Activated naive CD8-positive, alpha-beta T cell treated with anti-CD3 and anti-CD28 coated beads for 36 hours (primary cell): ENCODE measurements at regions not wholly inside any gene's neighbourhood (a gene's known extent, or its start where the extent isn't known, plus 50 kb on each side); places are given as distances from the start of the nearest gene placed in this dataset.
"Not testable (repeated sequence)": the region's sequence is repeated elsewhere in the genome, so short reads cannot be mapped to it uniquely, and the experiment has no call there.

Experiments used
- DNase-seq: peaks from one replicate; pipeline ENCODE4 v3.0.0; 2021
- H3K27ac Mint-ChIP-seq: one replicate; pipeline ENCODE4 v1.8.0; 2022; ENCODE audit warnings: mild to moderate bottlenecking, moderate library complexity, mixed read lengths
- H3K27me3 Mint-ChIP-seq: one replicate; pipeline ENCODE4 v1.8.0; 2022; ENCODE audit warnings: mild to moderate bottlenecking, mixed read lengths
- H3K36me3 Mint-ChIP-seq: one replicate; pipeline ENCODE4 v1.8.0; 2021; ENCODE audit warnings: mild to moderate bottlenecking, mixed read lengths
- H3K4me1 Mint-ChIP-seq: one replicate; pipeline ENCODE4 v1.8.0; 2021; ENCODE audit warnings: mixed read lengths
- H3K4me3 Mint-ChIP-seq: one replicate; pipeline ENCODE4 v1.8.0; 2022; ENCODE audit warnings: mild to moderate bottlenecking, moderate library complexity, mixed read lengths
- H3K9me3 Mint-ChIP-seq: one replicate; pipeline ENCODE4 v1.8.0; 2022; ENCODE audit warnings: mixed read lengths

DNA sequence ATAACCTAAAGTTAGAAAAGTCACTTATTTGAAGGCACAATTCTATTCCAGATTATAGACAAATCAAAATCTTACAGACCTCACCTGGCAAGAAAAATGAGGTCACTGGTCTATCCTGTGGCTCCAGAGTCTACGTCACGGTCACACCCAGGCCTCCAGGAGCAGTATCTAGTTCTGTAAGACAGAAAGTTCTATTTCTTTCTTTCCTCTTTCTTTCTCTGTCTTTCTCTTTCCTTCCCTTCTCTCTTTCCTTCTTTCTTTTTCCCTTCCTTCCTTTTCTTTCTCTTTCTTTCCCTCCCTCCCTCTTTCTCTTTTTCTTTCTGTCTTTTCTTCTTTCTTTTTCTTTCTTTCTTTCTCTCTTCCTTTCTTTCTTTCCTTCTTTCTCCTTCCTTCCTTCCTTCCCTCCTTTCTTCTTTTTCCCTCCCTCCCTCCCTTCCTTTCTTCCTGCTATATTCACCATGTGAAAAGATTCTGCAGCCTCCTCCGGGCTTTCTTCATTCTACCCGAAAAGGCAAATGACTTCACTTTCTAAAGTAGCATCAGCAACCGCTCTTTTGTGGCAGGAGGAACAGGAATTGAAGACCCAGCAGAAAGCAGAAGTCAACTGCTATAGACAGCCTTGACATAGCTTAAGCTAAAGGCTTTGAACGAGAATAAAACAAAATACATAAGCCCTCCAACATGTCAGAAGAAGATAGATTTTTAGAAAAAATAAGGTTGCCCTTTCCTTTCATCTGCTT is 83.9 kb upstream of the SIRPG start:
- peaks cover 12% of the 10 kb centered on the region for H3K27me3 Mint-ChIP-seq
- H3K4me1 Mint-ChIP-seq: peaks cover 7% of the 10 kb centered on the region
- H3K4me3 Mint-ChIP-seq: no peak overlapping the region
- no peak for DNase-seq
- H3K27ac Mint-ChIP-seq: no peak overlapping the region
- H3K36me3 Mint-ChIP-seq: no peaks in the 10 kb centered on the region
- no peaks in the 10 kb centered on the region for H3K9me3 Mint-ChIP-seq

DNA sequence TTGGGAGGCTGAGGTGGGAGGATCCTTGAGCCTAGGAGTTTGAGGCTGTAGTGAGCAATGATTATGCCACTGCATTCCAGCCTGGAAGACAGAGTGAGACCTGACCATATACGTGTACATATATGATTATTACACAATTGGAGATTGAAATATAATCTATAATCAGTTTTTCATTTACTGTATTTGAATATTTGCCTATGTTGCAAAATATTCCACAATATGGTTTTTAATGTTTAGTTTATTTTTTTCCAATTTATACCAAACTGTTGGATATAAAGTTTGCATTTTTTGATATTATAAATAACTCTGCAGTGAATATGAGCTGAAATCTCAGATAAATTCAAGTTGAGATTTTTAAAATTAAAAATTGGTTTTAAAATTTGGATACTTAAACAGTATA is 79.6 kb upstream of the SIRPG start:
- Mint-ChIP-seq H3K36me3 (peaks cover 10% of the 10 kb centered on the region), H3K4me1 (peaks cover 31% of the 10 kb centered on the region), H3K27ac (no peak overlapping the region), H3K27me3 (peaks cover 12% of the 10 kb centered on the region), H3K9me3 (peaks cover 6% of the 10 kb centered on the region), H3K4me3 (no peak overlapping the region)
- DNase-seq: no peak

DNA sequence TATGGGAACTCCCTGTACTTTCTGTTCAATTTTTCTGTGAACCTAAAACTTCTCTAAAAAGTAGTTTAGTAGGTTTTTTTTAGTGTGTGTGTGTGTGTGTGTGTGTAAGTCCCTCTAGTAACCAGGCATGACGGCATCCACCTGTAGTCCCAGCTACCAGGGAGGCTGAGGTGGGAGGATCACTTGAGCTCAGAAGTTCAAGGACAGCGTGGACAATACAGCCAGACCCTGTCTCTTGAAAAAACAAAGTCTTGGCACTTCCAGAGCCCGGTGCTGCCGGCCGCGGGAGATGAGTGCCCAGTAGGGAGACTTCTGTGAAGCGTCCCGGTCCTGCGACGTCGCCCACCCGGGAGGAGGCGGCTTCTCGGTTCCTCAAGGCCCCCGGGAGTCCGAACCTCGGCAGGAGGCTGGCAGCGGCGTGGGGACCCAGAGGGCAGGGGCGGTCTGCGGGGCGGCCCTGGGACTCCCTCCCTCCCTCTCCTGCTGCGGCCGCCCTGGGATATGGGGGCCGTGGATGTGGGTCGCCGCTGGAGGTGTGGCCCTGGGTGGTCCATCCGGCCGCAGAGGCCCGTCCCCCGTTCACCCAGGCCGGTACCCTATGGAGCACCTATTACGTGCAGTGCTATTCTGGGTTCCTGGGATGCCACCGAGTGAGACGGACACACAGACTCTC is 78.0 kb upstream of the SIRPG start:
- H3K4me3 Mint-ChIP-seq: no peak overlapping the region
- peaks cover 5% of the 10 kb centered on the region for H3K27me3 Mint-ChIP-seq
- H3K36me3 Mint-ChIP-seq: peaks cover 12% of the 10 kb centered on the region
- H3K4me1 Mint-ChIP-seq: peaks cover 38% of the 10 kb centered on the region
- peaks cover 6% of the 10 kb centered on the region for H3K9me3 Mint-ChIP-seq
- H3K27ac Mint-ChIP-seq: no peak overlapping the region
- no peak for DNase-seq

DNA sequence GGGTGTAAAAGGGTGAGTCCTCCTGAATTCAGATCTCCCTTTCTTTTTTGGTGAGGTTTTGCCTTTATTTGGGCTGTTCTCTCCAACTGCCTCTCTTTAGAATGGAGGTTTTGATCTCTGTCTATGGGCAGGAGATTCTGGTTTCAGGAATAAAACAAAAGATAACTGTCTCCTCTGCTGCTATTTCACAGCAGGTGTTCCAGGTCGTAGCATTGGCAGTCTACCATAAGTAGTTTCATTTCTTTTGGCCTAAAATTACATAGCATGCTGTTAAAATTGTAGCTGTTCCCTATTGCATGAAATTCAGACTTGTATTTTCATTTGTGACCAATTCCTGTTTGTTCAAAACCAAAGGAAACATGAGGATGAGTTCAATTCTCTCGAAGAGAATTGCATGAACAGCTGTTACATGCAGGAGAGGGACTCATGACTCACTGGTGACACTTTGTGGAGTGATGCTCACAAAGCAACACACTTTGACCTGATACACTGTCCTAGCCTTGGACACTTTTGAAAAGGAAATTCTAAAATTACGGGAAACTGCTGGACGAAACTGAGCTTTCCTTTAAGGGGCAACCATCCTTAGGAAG is 76.8 kb upstream of the SIRPG start:
- peaks cover 12% of the 10 kb centered on the region for H3K36me3 Mint-ChIP-seq
- H3K9me3 Mint-ChIP-seq: peaks cover 6% of the 10 kb centered on the region
- peaks cover under 1% of the 10 kb centered on the region for H3K27me3 Mint-ChIP-seq
- peaks cover 38% of the 10 kb centered on the region for H3K4me1 Mint-ChIP-seq
- DNase-seq: no peak
- H3K4me3 Mint-ChIP-seq: no peak overlapping the region
- H3K27ac Mint-ChIP-seq: peak overlapping the region; percentile 40

DNA sequence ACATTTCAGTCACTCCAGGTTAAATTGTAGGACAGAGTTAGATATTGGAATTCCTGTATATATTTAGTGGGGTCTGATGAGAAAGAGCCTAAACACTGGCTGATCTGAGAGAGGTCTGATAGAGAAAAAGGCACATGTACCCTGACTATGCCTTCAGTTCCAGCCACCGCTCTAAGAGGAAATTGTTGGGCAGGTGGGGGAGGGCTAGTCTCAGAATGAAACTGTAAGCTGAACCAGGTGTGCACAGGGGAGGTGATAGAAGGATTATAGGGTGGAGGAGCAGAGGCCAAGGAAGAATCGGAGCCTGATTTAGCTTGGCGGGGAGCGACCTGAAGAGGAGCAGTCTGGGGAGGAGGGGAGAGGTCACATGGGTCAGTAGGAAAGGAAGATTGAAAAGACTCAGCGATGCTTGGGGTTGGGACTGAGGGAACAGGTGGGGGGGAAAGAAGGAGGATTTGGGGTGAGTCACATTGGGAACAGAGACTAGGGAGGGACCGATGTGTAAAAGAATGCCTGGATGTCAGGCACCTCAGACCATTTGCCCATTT is 74.3 kb upstream of the SIRPG start:
- H3K9me3 Mint-ChIP-seq, H3K27me3 Mint-ChIP-seq: not testable (repeated sequence)
- H3K4me1 Mint-ChIP-seq: peaks cover 38% of the 10 kb centered on the region
- H3K36me3 Mint-ChIP-seq: peaks cover 12% of the 10 kb centered on the region
- H3K4me3 Mint-ChIP-seq: peak overlapping the region; percentile 74
- peak; percentile 46 for DNase-seq
- peak overlapping the region; percentile 94 for H3K27ac Mint-ChIP-seq

DNA sequence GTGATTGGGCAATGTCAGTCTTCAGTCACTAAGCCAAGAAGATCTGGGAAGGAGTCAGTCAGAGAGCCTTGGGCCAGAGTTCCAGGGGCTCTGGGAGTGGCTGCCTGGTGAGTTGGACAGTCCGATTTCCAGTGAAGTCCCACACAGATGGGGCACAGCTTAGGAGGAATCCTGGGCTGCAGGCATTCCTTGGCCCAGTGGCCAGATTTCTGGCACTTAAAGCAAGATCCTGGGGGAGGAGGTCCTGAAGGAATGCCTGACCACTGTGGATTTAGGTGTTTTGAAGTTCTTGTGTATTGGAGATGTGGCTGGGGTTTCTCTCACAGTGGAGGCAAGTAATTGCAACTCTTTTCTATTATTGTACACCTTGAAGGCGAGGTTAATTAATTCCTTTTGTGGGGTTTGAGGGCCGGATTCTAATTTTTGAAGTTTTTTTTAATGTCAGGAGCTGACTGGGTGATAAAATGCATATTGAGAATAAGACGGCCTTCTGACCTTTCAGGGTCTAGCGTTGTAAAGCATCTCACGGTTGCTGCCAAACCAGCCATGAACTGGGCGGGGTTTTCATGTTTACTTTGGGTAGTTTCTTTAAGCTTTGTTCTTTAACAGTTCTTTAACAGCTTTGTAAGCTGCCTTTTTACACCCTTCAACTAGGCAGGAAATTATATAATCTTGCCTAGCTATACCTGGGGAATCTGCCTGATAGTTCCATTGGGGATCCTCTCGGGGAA is 73.6 kb upstream of the SIRPG start:
- H3K9me3 Mint-ChIP-seq, DNase-seq, H3K27me3 Mint-ChIP-seq: not testable (repeated sequence)
- Mint-ChIP-seq H3K27ac (peak overlapping the region; percentile 94), H3K4me3 (peak overlapping the region; percentile 74), H3K4me1 (peaks cover 38% of the 10 kb centered on the region), H3K36me3 (peaks cover 12% of the 10 kb centered on the region)

DNA sequence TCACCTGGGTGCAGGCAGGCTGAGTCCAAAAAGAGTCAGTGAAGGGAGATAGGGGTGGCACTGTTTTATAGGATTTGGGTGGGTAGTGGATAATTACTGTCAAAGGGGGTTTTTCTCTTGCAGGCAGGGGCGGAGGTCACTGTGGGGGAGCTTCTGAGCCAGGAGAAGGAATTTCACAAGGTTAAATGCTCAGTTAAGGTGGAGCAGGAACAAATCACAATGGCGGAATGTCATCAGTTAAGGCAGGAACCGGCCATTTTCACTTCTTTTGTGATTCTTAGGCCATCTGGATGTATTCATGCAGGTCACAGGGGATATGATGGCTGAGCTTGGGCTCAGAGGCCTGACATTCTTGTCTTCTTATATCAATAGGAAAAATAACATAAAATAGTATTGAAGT is 69.7 kb upstream of the SIRPG start:
- H3K27me3 Mint-ChIP-seq, DNase-seq: not testable (repeated sequence)

DNA sequence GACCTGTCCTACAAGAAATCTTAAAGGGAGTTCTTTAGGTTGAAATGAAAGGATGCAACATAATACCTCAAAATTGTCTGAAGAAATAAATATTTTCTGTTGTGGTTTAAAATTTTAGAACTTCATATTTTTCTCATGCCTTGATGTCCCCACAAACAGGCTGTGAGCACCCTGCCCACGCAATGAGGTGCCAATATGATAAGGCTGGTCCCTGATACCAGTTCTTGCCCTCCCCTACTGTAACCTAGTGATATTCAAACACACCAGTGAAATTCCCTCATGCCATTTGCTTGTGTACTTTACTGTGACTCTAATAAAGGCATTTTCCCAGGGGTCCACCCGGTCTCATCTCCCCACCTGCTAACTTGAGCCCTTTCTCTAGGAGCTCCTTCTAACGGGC is 67.3 kb upstream of the SIRPG start:
- Mint-ChIP-seq H3K27me3 (no peaks in the 10 kb centered on the region), H3K36me3 (peaks cover 26% of the 10 kb centered on the region), H3K27ac (no peak overlapping the region), H3K4me1 (peaks cover 11% of the 10 kb centered on the region), H3K4me3 (no peak overlapping the region), H3K9me3 (peaks cover 16% of the 10 kb centered on the region)
- DNase-seq: no peak

More for the DNA sequence above, 69.7 kb upstream of the SIRPG start:
- Mint-ChIP-seq H3K4me1 (peaks cover 18% of the 10 kb centered on the region), H3K9me3 (peaks cover 17% of the 10 kb centered on the region), H3K36me3 (peaks cover 19% of the 10 kb centered on the region)
- H3K4me3 Mint-ChIP-seq, H3K27ac Mint-ChIP-seq: not testable (repeated sequence)

DNA sequence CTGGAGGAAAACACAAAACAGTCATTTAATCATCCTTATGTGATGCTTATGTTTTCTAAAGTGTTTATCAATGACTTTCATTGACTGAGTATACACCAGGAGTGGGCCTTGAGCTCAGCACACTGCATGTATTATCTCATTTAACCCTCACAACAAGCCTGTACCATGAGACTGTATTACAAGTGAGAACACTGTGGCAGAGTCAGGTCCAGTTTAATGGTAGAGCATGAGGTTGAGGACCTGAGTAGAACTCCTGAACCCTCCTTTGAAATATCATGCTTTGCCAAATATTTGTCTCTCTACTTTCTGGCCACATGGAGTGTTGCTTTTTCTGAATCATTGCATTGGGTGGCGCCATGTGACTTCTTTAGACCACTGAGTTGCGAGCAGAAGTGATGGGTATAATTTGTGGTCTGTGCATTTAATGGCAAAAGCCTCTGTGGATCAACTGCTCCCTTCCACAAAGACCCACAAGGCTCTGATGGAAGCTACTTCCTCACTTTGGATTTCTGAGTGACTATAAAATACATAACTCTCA is 65.0 kb upstream of the SIRPG start:
- DNase-seq: no peak
- H3K9me3 Mint-ChIP-seq: peaks cover 16% of the 10 kb centered on the region
- H3K36me3 Mint-ChIP-seq: peaks cover 26% of the 10 kb centered on the region
- peak overlapping the region; percentile 25 for H3K27ac Mint-ChIP-seq
- no peaks in the 10 kb centered on the region for H3K27me3 Mint-ChIP-seq
- no peak overlapping the region for H3K4me3 Mint-ChIP-seq
- H3K4me1 Mint-ChIP-seq: peaks cover 18% of the 10 kb centered on the region

DNA sequence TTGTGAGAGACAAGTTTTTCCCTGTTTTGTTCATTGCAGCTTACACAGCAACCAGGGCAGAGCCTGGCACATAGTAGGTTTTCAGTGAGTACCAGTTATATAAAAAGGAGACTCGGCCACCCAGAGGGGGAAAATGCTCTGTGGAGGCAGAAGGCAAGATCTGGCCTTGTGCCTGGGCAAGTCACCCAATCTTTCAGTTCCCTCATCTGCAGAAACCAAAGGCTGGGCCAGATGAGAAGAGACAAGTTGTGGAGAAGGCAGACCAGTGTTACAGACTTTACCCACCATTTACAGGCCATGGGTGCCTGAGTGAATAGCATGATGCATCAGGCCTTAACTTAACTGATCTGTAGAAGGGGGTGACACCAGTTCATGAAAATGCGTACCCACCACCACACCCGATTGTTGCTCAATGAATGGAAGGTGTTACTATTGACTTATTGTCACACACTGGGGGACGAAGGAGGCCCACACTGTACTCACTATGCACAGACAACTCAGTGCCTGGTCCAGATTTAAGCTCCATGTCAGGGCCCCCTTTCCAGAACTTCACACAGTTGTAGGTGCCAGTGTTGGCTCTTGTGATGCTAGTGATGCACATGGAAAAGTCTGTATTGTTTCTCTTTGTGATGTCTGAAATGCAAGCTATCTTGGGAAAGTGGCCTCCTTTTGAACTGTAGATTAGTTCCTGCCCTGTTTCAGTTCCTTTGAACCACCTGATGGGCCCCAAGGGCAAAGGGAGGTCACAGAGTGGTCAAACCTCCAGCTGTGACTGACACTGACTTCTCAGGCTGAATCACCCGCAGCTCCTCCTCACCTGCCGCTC is 64.3 kb upstream of the SIRPG start:
- Mint-ChIP-seq H3K36me3 (peaks cover 26% of the 10 kb centered on the region), H3K4me1 (peaks cover 18% of the 10 kb centered on the region), H3K4me3 (no peak overlapping the region), H3K27me3 (no peaks in the 10 kb centered on the region), H3K9me3 (peaks cover 16% of the 10 kb centered on the region), H3K27ac (peak overlapping the region; percentile 25)
- no peak for DNase-seq

DNA sequence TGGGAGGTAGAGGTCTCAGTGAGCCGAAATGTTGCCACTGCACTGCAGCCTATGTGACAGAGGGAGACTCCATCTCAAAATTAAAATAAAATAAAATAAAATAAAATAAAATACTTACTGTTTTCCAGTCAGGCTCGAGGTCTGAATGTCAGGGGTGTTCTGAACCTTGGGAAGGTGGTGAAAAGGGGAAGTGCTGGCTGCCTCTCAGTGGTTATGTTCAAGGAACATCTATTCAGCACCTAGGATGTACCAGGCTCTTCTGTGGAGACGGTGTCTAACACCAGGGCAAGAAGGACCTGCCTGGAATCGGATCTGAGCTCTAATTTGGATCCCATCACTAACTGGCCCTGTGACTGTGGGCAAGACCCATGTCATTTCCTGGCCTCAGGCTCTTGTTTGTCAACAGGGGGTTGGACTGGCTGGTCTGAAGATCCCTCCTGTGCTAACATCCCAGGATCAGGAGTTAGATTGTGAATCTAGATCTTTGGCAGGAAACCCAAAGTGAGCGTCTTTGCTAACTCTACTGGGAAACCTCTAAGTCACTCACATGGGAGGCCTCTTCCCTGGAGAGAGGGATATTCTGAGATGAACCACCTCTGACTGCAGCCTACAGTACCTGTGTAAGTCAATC is 63.4 kb upstream of the SIRPG start:
- H3K36me3 Mint-ChIP-seq: peaks cover 26% of the 10 kb centered on the region
- H3K4me3 Mint-ChIP-seq: no peak overlapping the region
- no peak for DNase-seq
- peaks cover 18% of the 10 kb centered on the region for H3K4me1 Mint-ChIP-seq
- no peaks in the 10 kb centered on the region for H3K27me3 Mint-ChIP-seq
- H3K9me3 Mint-ChIP-seq: peaks cover 18% of the 10 kb centered on the region
- no peak overlapping the region for H3K27ac Mint-ChIP-seq

DNA sequence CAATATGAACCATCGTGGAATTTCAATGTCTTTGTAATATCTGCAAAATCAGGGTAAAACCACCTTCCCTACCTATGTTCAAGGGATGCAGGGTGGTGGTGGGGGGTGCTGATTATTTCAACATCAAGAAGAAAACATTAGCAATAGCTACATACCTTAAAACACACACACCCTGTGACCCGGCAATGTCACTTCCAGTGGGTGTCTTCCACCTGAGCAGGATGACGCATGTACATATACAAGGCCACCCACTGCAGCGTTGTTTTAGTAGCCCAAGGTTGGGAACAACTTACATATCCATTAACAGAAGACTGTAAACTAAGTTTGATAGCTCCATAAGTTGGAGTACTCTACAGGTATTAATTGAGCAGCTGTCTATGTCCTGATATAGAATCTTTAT is 62.6 kb upstream of the SIRPG start:
- Mint-ChIP-seq H3K27me3 (no peaks in the 10 kb centered on the region), H3K36me3 (peaks cover 32% of the 10 kb centered on the region), H3K27ac (no peak overlapping the region), H3K4me3 (no peak overlapping the region), H3K9me3 (peaks cover 23% of the 10 kb centered on the region), H3K4me1 (peaks cover 18% of the 10 kb centered on the region)
- no peak for DNase-seq

DNA sequence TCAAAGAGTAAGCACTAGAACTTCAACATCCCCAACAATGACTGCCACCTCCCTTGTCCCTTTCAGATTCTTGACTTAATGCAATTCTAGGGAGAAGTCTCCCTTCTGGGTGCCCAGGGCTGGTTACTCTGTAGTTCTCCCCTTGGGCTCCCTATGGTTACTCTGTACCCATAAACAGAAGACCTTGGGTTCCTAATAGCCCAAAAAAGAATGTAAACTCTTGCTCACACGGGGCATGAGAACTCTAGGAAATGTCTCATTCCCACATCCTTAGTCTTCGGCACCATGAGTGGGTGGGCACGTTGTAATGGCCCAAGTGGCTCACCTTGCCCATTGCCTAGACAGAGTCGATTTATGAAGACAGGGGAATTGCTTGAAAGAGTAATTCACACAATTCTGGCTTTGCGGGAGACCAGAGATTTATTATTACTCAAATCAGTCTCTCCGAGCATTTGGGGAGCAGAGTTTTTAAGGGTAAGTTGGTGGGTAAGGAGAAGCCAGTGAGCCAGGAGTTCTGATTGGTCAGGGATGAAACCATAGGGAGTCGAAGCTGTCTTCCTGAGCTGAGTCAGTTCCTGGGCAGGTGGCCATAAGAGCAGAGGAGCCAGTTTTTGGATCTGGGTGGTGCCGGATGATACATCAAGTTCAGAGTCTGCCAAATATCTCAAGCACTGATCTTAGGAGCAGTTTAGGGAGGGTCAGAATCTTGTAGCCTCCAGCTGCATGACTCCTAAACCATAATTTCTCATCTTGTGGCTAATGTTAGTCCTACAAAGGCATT is 61.2 kb upstream of the SIRPG start:
- Mint-ChIP-seq H3K4me3 (no peak overlapping the region), H3K27me3 (no peaks in the 10 kb centered on the region), H3K36me3 (peaks cover 32% of the 10 kb centered on the region), H3K27ac (no peak overlapping the region), H3K9me3 (peaks cover 22% of the 10 kb centered on the region), H3K4me1 (peaks cover 18% of the 10 kb centered on the region)
- DNase-seq: no peak
